ENCODE measurements at regions not wholly inside any gene's neighbourhood (a gene's known extent, or its start where the extent isn't known, plus 50 kb on each side); places are given as distances from the start of the nearest gene placed in this dataset.

DNA sequence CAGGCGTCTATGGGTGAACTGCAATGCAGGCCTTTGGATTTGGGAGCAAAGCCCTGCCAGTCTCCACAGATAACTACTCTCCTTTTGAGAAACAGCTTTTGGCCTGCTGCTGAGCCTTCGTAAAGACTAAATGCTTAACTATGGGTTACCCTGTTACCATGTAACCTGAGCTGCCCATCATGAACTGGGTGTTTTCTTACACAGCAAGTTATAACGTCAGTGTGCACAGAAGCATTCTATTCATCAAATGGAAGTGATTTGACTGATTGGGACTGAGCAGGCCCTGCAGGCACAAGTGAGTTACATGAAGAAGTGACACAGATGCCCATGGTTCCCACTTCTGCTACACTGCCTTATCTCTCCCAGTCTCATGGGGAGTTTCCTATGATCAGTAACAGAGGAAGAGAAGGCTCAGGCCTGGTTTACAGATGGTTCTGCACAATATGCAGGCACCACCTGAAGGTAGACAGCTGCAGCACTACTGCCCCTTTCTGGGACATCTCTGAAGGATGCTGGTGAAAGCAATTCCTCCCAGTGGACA is 319.1 kb downstream of the CD83 start:
- ATAC-seq (no peak), DNase-seq (ENCODE audit: low spot score) (no peak)
- H3K4me1 Mint-ChIP-seq, result peaks cover 38% of the 10 kb centered on the region
- no peak for TF ChIP-seq TEAD1 (CRISPR knock-in tag; IDR thresholded peaks at IDR 0.05)
- TF ChIP-seq, protein P1, sequence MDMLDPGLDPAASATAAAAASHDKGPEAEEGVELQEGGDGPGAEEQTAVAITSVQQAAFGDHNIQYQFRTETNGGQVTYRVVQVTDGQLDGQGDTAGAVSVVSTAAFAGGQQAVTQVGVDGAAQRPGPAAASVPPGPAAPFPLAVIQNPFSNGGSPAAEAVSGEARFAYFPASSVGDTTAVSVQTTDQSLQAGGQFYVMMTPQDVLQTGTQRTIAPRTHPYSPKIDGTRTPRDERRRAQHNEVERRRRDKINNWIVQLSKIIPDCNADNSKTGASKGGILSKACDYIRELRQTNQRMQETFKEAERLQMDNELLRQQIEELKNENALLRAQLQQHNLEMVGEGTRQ (CRISPR knock-in tag; IDR thresholded peaks at IDR 0.05), result no peak
- TF ChIP-seq ESRRA (CRISPR knock-in tag; IDR thresholded peaks at IDR 0.05; ENCODE audit: borderline replicate concordance), result no peak
- H3K9me3 Mint-ChIP-seq, result peaks cover 6% of the 10 kb centered on the region; the same call in 1 of the 2 replicates
- H3K27me3 Mint-ChIP-seq (ENCODE audit: low read depth), result no peaks in the 10 kb centered on the region
- H3K36me3 Mint-ChIP-seq, result no peaks in the 10 kb centered on the region
- ChIA-PET CTCF (no interaction called here), POLR2A (no interaction called here)
- H3K4me3 Mint-ChIP-seq, result no peak overlapping the region
- H3K27ac Mint-ChIP-seq, result no peak overlapping the region

DNA sequence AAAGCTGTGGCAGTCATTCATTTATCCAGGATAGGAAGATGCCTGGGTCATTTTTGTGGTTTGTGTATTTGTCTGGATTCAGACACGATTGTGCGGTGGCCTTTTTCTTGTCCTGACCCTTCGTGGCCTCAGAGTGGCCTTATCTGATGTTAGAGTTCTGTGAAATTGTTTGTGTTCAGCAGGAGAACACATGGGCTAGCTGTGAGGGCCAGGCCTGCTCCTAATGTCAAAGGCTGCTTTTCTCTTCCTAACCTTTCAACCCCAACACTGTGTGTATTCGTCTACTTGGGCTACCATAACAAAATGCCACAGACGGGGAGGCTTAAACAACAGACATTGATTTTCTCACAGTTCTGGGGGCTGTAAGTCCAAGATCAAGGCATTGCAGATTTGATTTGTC is 321.8 kb downstream of the CD83 start:
- Mint-ChIP-seq H3K27me3 (ENCODE audit: low read depth) (no peaks in the 10 kb centered on the region), H3K4me1 (peaks cover 27% of the 10 kb centered on the region), H3K27ac (no peak overlapping the region), H3K4me3 (no peak overlapping the region), H3K9me3 (peaks cover 4% of the 10 kb centered on the region; the same call in 1 of the 2 replicates), H3K36me3 (no peaks in the 10 kb centered on the region)
- no peak for DNase-seq (ENCODE audit: low spot score)
- ChIA-PET CTCF (no interaction called here), POLR2A (no interaction called here)
- ATAC-seq, result no peak
- TF ChIP-seq JAZF1 (CRISPR knock-in tag; IDR thresholded peaks at IDR 0.05), result no peak
- no peak for TF ChIP-seq ESRRA (CRISPR knock-in tag; IDR thresholded peaks at IDR 0.05; ENCODE audit: borderline replicate concordance)
- TF ChIP-seq, protein P2, sequence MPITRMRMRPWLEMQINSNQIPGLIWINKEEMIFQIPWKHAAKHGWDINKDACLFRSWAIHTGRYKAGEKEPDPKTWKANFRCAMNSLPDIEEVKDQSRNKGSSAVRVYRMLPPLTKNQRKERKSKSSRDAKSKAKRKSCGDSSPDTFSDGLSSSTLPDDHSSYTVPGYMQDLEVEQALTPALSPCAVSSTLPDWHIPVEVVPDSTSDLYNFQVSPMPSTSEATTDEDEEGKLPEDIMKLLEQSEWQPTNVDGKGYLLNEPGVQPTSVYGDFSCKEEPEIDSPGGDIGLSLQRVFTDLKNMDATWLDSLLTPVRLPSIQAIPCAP (CRISPR knock-in tag; IDR thresholded peaks at IDR 0.05), result no peak
- TF ChIP-seq, protein P3, sequence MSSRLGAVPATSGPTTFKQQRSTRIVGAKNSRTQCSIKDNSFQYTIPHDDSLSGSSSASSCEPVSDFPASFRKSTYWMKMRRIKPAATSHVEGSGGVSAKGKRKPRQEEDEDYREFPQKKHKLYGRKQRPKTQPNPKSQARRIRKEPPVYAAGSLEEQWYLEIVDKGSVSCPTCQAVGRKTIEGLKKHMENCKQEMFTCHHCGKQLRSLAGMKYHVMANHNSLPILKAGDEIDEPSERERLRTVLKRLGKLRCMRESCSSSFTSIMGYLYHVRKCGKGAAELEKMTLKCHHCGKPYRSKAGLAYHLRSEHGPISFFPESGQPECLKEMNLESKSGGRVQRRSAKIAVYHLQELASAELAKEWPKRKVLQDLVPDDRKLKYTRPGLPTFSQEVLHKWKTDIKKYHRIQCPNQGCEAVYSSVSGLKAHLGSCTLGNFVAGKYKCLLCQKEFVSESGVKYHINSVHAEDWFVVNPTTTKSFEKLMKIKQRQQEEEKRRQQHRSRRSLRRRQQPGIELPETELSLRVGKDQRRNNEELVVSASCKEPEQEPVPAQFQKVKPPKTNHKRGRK (CRISPR knock-in tag; IDR thresholded peaks at IDR 0.05; ENCODE audit: borderline replicate concordance), result no peak
- TF ChIP-seq, protein P4, sequence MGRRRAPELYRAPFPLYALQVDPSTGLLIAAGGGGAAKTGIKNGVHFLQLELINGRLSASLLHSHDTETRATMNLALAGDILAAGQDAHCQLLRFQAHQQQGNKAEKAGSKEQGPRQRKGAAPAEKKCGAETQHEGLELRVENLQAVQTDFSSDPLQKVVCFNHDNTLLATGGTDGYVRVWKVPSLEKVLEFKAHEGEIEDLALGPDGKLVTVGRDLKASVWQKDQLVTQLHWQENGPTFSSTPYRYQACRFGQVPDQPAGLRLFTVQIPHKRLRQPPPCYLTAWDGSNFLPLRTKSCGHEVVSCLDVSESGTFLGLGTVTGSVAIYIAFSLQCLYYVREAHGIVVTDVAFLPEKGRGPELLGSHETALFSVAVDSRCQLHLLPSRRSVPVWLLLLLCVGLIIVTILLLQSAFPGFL (CRISPR knock-in tag; IDR thresholded peaks at IDR 0.05; ENCODE audit: borderline replicate concordance), result no peak
- TF ChIP-seq, protein P5, sequence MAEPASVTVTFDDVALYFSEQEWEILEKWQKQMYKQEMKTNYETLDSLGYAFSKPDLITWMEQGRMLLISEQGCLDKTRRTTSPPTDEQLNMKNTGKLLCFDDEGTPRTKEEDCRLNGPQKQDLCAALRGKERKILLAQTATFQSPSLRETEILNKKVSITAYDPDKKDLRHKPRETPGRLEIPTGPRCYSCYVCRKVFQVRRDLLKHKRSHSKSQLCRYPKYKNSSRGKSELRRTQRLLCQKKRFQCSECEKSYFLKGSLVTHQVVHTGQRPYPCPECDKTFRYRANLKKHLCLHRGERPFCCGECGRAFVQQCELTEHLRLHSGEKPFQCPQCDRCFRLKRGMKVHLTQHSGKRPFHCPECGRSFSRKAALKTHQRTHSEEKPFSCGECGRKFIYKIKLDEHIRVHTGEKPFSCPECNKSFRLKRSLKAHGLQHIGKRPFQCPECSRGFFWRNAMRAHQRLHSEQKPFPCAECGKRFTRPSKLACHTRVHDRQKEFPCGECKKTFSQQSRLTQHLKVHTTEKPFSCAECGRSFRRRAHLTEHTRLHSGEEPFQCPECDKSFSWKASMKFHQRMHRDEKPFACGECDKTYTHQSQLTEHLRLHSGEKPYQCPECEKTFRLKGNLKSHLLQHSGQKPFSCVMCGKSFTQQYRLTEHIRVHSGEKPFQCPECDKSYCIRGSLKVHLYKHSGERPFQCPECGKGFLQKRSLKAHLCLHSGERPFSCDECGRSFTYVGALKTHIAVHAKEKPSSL (CRISPR knock-in tag; conservative IDR thresholded peaks at IDR 0.05), result no peak
- TF ChIP-seq KAT7 (CRISPR knock-in tag; IDR thresholded peaks at IDR 0.05; ENCODE audit: borderline replicate concordance), result no peak
- TF ChIP-seq, protein P6, sequence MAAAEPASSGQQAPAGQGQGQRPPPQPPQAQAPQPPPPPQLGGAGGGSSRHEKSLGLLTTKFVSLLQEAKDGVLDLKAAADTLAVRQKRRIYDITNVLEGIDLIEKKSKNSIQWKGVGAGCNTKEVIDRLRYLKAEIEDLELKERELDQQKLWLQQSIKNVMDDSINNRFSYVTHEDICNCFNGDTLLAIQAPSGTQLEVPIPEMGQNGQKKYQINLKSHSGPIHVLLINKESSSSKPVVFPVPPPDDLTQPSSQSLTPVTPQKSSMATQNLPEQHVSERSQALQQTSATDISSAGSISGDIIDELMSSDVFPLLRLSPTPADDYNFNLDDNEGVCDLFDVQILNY (CRISPR knock-in tag; IDR thresholded peaks at IDR 0.05), result no peak
- TF ChIP-seq, protein P7, sequence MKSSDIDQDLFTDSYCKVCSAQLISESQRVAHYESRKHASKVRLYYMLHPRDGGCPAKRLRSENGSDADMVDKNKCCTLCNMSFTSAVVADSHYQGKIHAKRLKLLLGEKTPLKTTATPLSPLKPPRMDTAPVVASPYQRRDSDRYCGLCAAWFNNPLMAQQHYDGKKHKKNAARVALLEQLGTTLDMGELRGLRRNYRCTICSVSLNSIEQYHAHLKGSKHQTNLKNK (CRISPR knock-in tag; IDR thresholded peaks at IDR 0.05), result no peak
- TF ChIP-seq MYBL2 (CRISPR knock-in tag; IDR thresholded peaks at IDR 0.05), result no peak
- TF ChIP-seq MXD4 (CRISPR knock-in tag; IDR thresholded peaks at IDR 0.05; ENCODE audit: borderline replicate concordance), result no peak
- TF ChIP-seq ATF1 (CRISPR knock-in tag; IDR thresholded peaks at IDR 0.05), result no peak
- no peak for TF ChIP-seq SP1 (CRISPR knock-in tag; conservative IDR thresholded peaks at IDR 0.05)
- TF ChIP-seq TP53 (CRISPR knock-in tag; IDR thresholded peaks at IDR 0.05), result no peak
- TF ChIP-seq ETV6 (CRISPR knock-in tag; IDR thresholded peaks at IDR 0.05), result no peak
- TF ChIP-seq, protein P8, sequence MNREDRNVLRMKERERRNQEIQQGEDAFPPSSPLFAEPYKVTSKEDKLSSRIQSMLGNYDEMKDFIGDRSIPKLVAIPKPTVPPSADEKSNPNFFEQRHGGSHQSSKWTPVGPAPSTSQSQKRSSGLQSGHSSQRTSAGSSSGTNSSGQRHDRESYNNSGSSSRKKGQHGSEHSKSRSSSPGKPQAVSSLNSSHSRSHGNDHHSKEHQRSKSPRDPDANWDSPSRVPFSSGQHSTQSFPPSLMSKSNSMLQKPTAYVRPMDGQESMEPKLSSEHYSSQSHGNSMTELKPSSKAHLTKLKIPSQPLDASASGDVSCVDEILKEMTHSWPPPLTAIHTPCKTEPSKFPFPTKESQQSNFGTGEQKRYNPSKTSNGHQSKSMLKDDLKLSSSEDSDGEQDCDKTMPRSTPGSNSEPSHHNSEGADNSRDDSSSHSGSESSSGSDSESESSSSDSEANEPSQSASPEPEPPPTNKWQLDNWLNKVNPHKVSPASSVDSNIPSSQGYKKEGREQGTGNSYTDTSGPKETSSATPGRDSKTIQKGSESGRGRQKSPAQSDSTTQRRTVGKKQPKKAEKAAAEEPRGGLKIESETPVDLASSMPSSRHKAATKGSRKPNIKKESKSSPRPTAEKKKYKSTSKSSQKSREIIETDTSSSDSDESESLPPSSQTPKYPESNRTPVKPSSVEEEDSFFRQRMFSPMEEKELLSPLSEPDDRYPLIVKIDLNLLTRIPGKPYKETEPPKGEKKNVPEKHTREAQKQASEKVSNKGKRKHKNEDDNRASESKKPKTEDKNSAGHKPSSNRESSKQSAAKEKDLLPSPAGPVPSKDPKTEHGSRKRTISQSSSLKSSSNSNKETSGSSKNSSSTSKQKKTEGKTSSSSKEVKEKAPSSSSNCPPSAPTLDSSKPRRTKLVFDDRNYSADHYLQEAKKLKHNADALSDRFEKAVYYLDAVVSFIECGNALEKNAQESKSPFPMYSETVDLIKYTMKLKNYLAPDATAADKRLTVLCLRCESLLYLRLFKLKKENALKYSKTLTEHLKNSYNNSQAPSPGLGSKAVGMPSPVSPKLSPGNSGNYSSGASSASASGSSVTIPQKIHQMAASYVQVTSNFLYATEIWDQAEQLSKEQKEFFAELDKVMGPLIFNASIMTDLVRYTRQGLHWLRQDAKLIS (CRISPR knock-in tag; IDR thresholded peaks at IDR 0.05; ENCODE audit: borderline replicate concordance), result no peak
- TF ChIP-seq NR3C1 (CRISPR knock-in tag; conservative IDR thresholded peaks at IDR 0.05; ENCODE audit: low read depth), result no peak
- TF ChIP-seq, protein P1 (CRISPR knock-in tag; IDR thresholded peaks at IDR 0.05), result no peak
- no peak for TF ChIP-seq FOXK1 (CRISPR knock-in tag; IDR thresholded peaks at IDR 0.05)
